ENCODE measurements at regions not wholly inside any gene's neighbourhood (a gene's known extent, or its start where the extent isn't known, plus 50 kb on each side); places are given as distances from the start of the nearest gene placed in this dataset.

DNA sequence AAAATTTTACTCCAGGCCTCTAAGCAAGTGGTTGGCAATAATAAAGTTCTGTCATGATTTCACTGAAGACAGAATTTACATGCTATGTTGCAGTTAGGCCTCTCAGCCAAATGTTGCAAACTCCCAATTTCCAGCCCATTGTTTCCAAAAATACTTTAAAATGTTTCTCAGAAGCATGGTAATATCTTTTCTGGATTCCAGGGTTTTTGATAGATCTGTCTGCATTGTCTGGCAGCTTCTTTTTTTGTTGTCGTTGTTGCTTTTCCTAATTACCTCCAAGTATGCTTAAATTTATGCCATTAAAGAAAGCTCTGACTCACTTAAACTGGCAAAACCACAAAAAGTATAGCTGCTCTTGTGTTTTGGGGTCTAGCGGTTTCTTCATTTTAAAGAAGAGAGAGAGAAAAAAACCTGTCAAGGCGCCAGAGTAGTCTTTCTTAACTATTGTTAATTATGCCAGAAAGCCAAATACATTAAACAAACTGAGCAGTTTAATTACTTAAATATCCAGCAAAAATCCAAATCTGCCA, 97.0 kb downstream of the AGTR2 start:
- Histone ChIP-seq H3K27me3 (no peaks in the 10 kb centered on the region), H3K9me3 (no peaks in the 10 kb centered on the region), H3K36me3 (no peaks in the 10 kb centered on the region), H3K4me1 (no peaks in the 10 kb centered on the region), H3K4me3 (ENCODE audit: low read depth, low read length) (no peak overlapping the region)
- DNase-seq: no peak
- TF ChIP-seq CTCF (IDR thresholded peaks at IDR 0.05; ENCODE audit: low read depth, low read length): no peak

GRCh38 chrX:116272322-116272721, 101.8 kb downstream of the AGTR2 start:
- TF ChIP-seq CTCF (IDR thresholded peaks at IDR 0.05; ENCODE audit: low read depth, low read length): no peak
- no peak for DNase-seq
- H3K4me1 ChIP-seq: no peaks in the 10 kb centered on the region
- H3K9me3 ChIP-seq: no peaks in the 10 kb centered on the region
- no peak overlapping the region for H3K4me3 ChIP-seq (ENCODE audit: low read depth, low read length)
- no peaks in the 10 kb centered on the region for H3K27me3 ChIP-seq
- H3K36me3 ChIP-seq: no peaks in the 10 kb centered on the region

- no peak for TF ChIP-seq CTCF (IDR thresholded peaks at IDR 0.05; ENCODE audit: low read depth, low read length)
- no peaks in the 10 kb centered on the region for H3K36me3 ChIP-seq
- no peaks in the 10 kb centered on the region for H3K4me1 ChIP-seq
- DNase-seq: no peak
- no peak overlapping the region for H3K4me3 ChIP-seq (ENCODE audit: low read depth, low read length)
- no peaks in the 10 kb centered on the region for H3K27me3 ChIP-seq
- no peaks in the 10 kb centered on the region for H3K9me3 ChIP-seq
Measured at GRCh38 chrX:116272861-116273260, 102.3 kb downstream of the AGTR2 start.

- Histone ChIP-seq H3K36me3 (no peaks in the 10 kb centered on the region), H3K27me3 (no peaks in the 10 kb centered on the region), H3K9me3 (no peaks in the 10 kb centered on the region), H3K4me3 (ENCODE audit: low read depth, low read length) (no peak overlapping the region), H3K4me1 (no peaks in the 10 kb centered on the region)
- no peak for DNase-seq
- TF ChIP-seq CTCF (IDR thresholded peaks at IDR 0.05; ENCODE audit: low read depth, low read length): no peak
Measured at GRCh38 chrX:116276261-116276660, 105.7 kb downstream of the AGTR2 start.

DNA sequence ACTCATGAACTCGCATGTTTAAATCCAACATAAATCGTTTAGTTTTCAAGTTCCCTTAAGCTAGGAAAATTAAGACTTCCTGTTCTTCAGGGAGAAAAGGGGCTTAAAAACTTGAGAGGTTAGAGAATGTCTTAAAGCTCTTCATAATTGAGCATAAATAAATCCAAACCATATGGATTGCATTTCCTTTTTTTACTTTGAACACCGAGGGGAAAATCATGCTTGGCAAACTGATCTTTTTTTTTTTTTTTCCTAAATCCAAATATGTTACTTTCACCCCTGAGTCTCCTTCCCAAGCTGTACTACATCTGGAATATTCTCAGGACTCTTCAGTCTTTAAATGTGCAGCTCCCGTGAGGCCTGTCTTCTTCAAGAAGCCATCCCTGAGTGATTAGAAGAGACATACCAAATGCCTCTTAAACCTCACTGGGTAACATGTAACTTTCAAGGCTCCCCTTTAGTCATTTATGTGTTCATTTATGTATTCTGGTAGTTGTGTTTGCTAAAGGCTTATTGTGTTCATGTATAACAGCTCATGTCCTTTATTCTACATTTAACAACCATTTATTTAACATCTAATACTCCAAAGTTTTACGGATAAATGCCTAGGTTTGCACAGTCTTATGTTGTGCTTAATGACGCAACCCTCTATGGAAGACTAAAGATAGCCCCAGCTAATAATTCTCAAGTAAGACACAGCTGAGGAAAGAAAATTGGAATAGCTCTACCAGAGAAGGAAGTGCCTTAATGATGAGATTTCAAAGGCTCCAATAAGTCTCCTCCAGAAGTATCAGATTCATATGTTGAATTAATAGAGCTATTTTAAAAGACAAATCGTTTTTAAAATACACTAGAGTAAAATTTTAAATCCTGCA, 107.0 kb downstream of the AGTR2 start:
- no peaks in the 10 kb centered on the region for H3K4me1 ChIP-seq
- H3K36me3 ChIP-seq: no peaks in the 10 kb centered on the region
- no peak for TF ChIP-seq CTCF (IDR thresholded peaks at IDR 0.05; ENCODE audit: low read depth, low read length)
- no peaks in the 10 kb centered on the region for H3K27me3 ChIP-seq
- no peak overlapping the region for H3K4me3 ChIP-seq (ENCODE audit: low read depth, low read length)
- H3K9me3 ChIP-seq: no peaks in the 10 kb centered on the region
- DNase-seq: no peak

DNA sequence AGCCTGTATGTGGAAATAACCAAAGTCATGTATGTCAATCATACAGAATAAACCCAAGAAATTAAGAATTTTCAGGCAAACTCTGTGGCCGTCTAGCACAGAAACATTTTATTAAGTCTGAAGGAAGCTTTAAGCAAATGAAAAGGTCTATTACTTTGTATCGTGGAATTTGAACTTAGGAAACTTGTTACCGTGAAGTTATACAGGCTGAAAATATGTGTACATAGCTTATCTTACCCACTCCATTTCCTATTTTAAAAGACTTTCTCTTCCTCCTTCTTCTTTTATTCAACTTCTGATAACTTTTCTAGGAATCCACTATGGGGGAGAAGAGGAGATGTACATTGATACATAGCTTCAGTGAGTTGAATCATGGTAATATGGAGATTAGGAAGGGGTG, 108.3 kb downstream of the AGTR2 start:
- DNase-seq: no peak
- no peak overlapping the region for H3K4me3 ChIP-seq (ENCODE audit: low read depth, low read length)
- no peak for TF ChIP-seq CTCF (IDR thresholded peaks at IDR 0.05; ENCODE audit: low read depth, low read length)
- no peaks in the 10 kb centered on the region for H3K36me3 ChIP-seq
- H3K9me3 ChIP-seq: no peaks in the 10 kb centered on the region
- H3K27me3 ChIP-seq: no peaks in the 10 kb centered on the region
- H3K4me1 ChIP-seq: no peaks in the 10 kb centered on the region
